Upper lobe of left lung (tissue), 6 donors: ENCODE measurements at regions not wholly inside any gene's neighbourhood (a gene's known extent, or its start where the extent isn't known, plus 50 kb on each side); places are given as distances from the start of the nearest gene placed in this dataset.

ENCODE experiments used
- ATAC-seq, 2 donors: fragments of 200-7000 bp; cut with Tn5 transposase; one replicate each; pipeline ENCODE4 v1.9.1; 2022; ENCODE audit warnings: mild to moderate bottlenecking in 2 of 2, moderate library complexity in 2 of 2; ENCODE audit not compliant: low FRiP score in 2 of 2
- DNase-seq, 2 donors: peaks; one replicate each; pipeline ENCODE4 v3.0.0-alpha.2; 2019 to 2020
- H3K27ac ChIP-seq, 4 donors: fragments of 200-600 bp; sonication (generic); one replicate each; pipeline ENCODE4 v1.5.1; 2016 to 2019
- H3K27me3 ChIP-seq, 4 donors: fragments of 200-600 bp; sonication (generic); one replicate each; pipeline ENCODE4 v1.5.1; 2017 to 2019
- H3K36me3 ChIP-seq, 4 donors: fragments of 200-600 bp; sonication (generic); one replicate each; pipeline ENCODE4 v1.5.1; 2016 to 2019
- H3K4me1 ChIP-seq, 4 donors: fragments of 200-600 bp; sonication (generic); one replicate each; pipeline ENCODE4 v1.5.1; 2018 to 2019
- H3K4me3 ChIP-seq, 4 donors: fragments of 200-600 bp; sonication (generic); one replicate each; pipeline ENCODE4 v1.5.1; 2017 to 2019; ENCODE audit warnings: mild to moderate bottlenecking in 2 of 4, moderate library complexity in 1 of 4
- H3K9me3 ChIP-seq, 4 donors: fragments of 200-600 bp; sonication (generic); one replicate each; pipeline ENCODE4 v1.5.1; 2018 to 2019
- CTCF ChIP-seq, 6 experiments: fragments of 450-650 bp in 4 of 6; fragments of 200-600 bp in 2 of 6; sonication (generic) in 2 of 6; IDR thresholded peaks; one replicate each; pipeline ENCODE4 v1.5.1; 2016 to 2019; ENCODE audit warnings: antibody characterized with exemption in 6 of 6
- EP300 ChIP-seq, 4 donors: sonication (generic); formaldehyde crosslinking; IDR thresholded peaks; one replicate each; pipeline ENCODE4 v1.5.1; 2017; ENCODE audit warnings: antibody characterized with exemption in 4 of 4, control low read depth in 2 of 4
- POLR2A ChIP-seq, 4 donors: fragments of 450-650 bp; IDR thresholded peaks; one replicate each; pipeline ENCODE4 v1.5.1; 2016 to 2017; ENCODE audit warnings: antibody characterized with exemption in 4 of 4, mild to moderate bottlenecking in 2 of 4
- POLR2AphosphoS5 ChIP-seq, 2 donors: sonication (generic); formaldehyde crosslinking; IDR thresholded peaks; one replicate each; pipeline ENCODE4 v1.5.1; 2017; ENCODE audit warnings: antibody characterized with exemption in 2 of 2
- WGBS, 2 donors: methylation state at CpG; one replicate each; pipeline ENCODE4 v1.1.5; 2017 to 2018; 5-methylcytosine and 5-hydroxymethylcytosine counted together
- donor health status: DM: no; HTN: no; CAD: no; lungs with moderate emphysema.
- donor health status: DM: no; HTN: yes; CAD: no; lungs with severe emphysema.

- no peak for TF ChIP-seq POLR2AphosphoS5 (IDR thresholded peaks at IDR 0.05)
- no peak for TF ChIP-seq CTCF (IDR thresholded peaks at IDR 0.05)
- TF ChIP-seq EP300 (IDR thresholded peaks at IDR 0.05), result no peak
- no peak for TF ChIP-seq POLR2A (IDR thresholded peaks at IDR 0.05)
- WGBS, 2 donors, result 75 to 94% methylated on average over 1 of the region's 1 CpG
- H3K9me3 ChIP-seq, result no peaks in the 10 kb centered on the region
- DNase-seq, result no peak
- ATAC-seq, result no peak
- no peak overlapping the region for H3K4me3 ChIP-seq
- no peaks in the 10 kb centered on the region for H3K36me3 ChIP-seq
- no peaks in the 10 kb centered on the region for H3K27me3 ChIP-seq
- peaks cover 0 to 6% (median 0%) of the 10 kb centered on the region in 4 donors for H3K4me1 ChIP-seq
- H3K27ac ChIP-seq, result no peak overlapping the region
Observed at GRCh38 chr1:50262436-50262835, 153.7 kb downstream of the ELAVL4 start.

- WGBS, 2 donors, result 87 to 90% methylated on average over 7 of the region's 7 CpGs
- TF ChIP-seq POLR2AphosphoS5 (IDR thresholded peaks at IDR 0.05) (no peak), EP300 (IDR thresholded peaks at IDR 0.05) (no peak), CTCF (IDR thresholded peaks at IDR 0.05) (no peak), POLR2A (IDR thresholded peaks at IDR 0.05) (no peak)
- Histone ChIP-seq H3K36me3 (no peaks in the 10 kb centered on the region), H3K27me3 (no peaks in the 10 kb centered on the region), H3K27ac (no peak overlapping the region), H3K4me3 (no peak overlapping the region), H3K4me1 (peaks cover 0 to 6% (median 0%) of the 10 kb centered on the region in 4 donors), H3K9me3 (no peaks in the 10 kb centered on the region)
- DNase-seq (no peak), ATAC-seq (no peak)
Observed at GRCh38 chr1:50261951-50262350, 153.2 kb downstream of the ELAVL4 start.

- Histone ChIP-seq H3K36me3 (no peaks in the 10 kb centered on the region), H3K9me3 (no peaks in the 10 kb centered on the region), H3K4me3 (no peak overlapping the region), H3K4me1 (no peaks in the 10 kb centered on the region), H3K27me3 (no peaks in the 10 kb centered on the region), H3K27ac (no peak overlapping the region)
- DNase-seq, result no peak
- TF ChIP-seq POLR2A (IDR thresholded peaks at IDR 0.05), result no peak
- TF ChIP-seq EP300 (IDR thresholded peaks at IDR 0.05), result no peak
- no peak for TF ChIP-seq POLR2AphosphoS5 (IDR thresholded peaks at IDR 0.05)
- no peak for TF ChIP-seq CTCF (IDR thresholded peaks at IDR 0.05)
- ATAC-seq, result no peak
- 67 to 84% methylated on average over 2 of the region's 2 CpGs for WGBS, 2 donors
Observed at GRCh38 chr1:50257940-50258685, 149.4 kb downstream of the ELAVL4 start.

GRCh38 chr1:50257029-50257428 is 148.3 kb downstream of the ELAVL4 start:
- DNase-seq, result no peak
- no peak for ATAC-seq
- no peaks in the 10 kb centered on the region for H3K9me3 ChIP-seq
- no peaks in the 10 kb centered on the region for H3K27me3 ChIP-seq
- H3K4me1 ChIP-seq, result no peaks in the 10 kb centered on the region
- WGBS, 2 donors, result 61 to 82% methylated on average over 1 of the region's 1 CpG
- no peak overlapping the region for H3K27ac ChIP-seq
- H3K36me3 ChIP-seq, result no peaks in the 10 kb centered on the region
- H3K4me3 ChIP-seq, result no peak overlapping the region
- no peak for TF ChIP-seq POLR2AphosphoS5 (IDR thresholded peaks at IDR 0.05)
- TF ChIP-seq EP300 (IDR thresholded peaks at IDR 0.05), result no peak
- TF ChIP-seq CTCF (IDR thresholded peaks at IDR 0.05), result no peak
- TF ChIP-seq POLR2A (IDR thresholded peaks at IDR 0.05), result no peak
